ENCODE measurements at regions not wholly inside any gene's neighbourhood (a gene's known extent, or its start where the extent isn't known, plus 50 kb on each side); places are given as distances from the start of the nearest gene placed in this dataset.

GRCh38 chr21:36532769-36533467 is 53.0 kb upstream of the CLDN14 start:
- peaks cover 0 to 27% (median 2%) of the 10 kb centered on the region in 9 donors for H3K27me3 ChIP-seq
- H3K4me1 ChIP-seq: no peaks in the 10 kb centered on the region
- TF ChIP-seq POLR2A (IDR thresholded peaks at IDR 0.05): no peak
- TF ChIP-seq CTCF (IDR thresholded peaks at IDR 0.05): no peak
- ATAC-seq (no peak), DNase-seq (no peak)
- intact Hi-C loops (cut with DNase I): no loop called here
- H3K27ac ChIP-seq: no peak overlapping the region
- no peaks in the 10 kb centered on the region for H3K9me3 ChIP-seq
- 90 to 92% (median 91%) methylated on average over 15 of the region's 15 CpGs for WGBS, 4 donors
- no peak overlapping the region for H3K4me3 ChIP-seq
- H3K36me3 ChIP-seq: no peaks in the 10 kb centered on the region

GRCh38 chr21:36533468-36533848 is 53.5 kb upstream of the CLDN14 start:
- Histone ChIP-seq H3K27ac (no peak overlapping the region), H3K9me3 (no peaks in the 10 kb centered on the region), H3K27me3 (peaks cover 0 to 23% (median 2%) of the 10 kb centered on the region in 9 donors), H3K4me1 (no peaks in the 10 kb centered on the region), H3K4me3 (no peak overlapping the region), H3K36me3 (no peaks in the 10 kb centered on the region)
- ATAC-seq: no peak
- 81 to 85% (median 83%) methylated on average over 6 of the region's 6 CpGs for WGBS, 4 donors
- intact Hi-C loops (cut with DNase I): no loop called here
- DNase-seq: no peak
- TF ChIP-seq POLR2A (IDR thresholded peaks at IDR 0.05): no peak
- TF ChIP-seq CTCF (IDR thresholded peaks at IDR 0.05): no peak

GRCh38 chr21:36534656-36535055 is 54.7 kb upstream of the CLDN14 start:
- Histone ChIP-seq H3K4me1 (no peaks in the 10 kb centered on the region), H3K36me3 (no peaks in the 10 kb centered on the region), H3K4me3 (no peak overlapping the region), H3K9me3 (no peaks in the 10 kb centered on the region), H3K27ac (no peak overlapping the region), H3K27me3 (peaks cover 0 to 16% (median 2%) of the 10 kb centered on the region in 9 donors)
- DNase-seq: no peak
- 58 to 60% (median 59%) methylated on average over 3 of the region's 3 CpGs for WGBS, 4 donors
- intact Hi-C loops (cut with DNase I): no loop called here
- no peak for ATAC-seq
- TF ChIP-seq CTCF (IDR thresholded peaks at IDR 0.05): no peak
- no peak for TF ChIP-seq POLR2A (IDR thresholded peaks at IDR 0.05)

GRCh38 chr21:36535618-36536241 is 55.8 kb upstream of the CLDN14 start:
- no peak for TF ChIP-seq CTCF (IDR thresholded peaks at IDR 0.05)
- TF ChIP-seq POLR2A (IDR thresholded peaks at IDR 0.05): no peak
- intact Hi-C loops (cut with DNase I): no loop called here
- Histone ChIP-seq H3K4me3 (no peak overlapping the region), H3K27me3 (peaks cover 0 to 17% (median under 1%) of the 10 kb centered on the region in 9 donors), H3K9me3 (no peaks in the 10 kb centered on the region), H3K4me1 (no peaks in the 10 kb centered on the region), H3K36me3 (no peaks in the 10 kb centered on the region), H3K27ac (no peak overlapping the region)
- ATAC-seq (no peak), DNase-seq (no peak)
- WGBS, 4 donors: 38 to 54% (median 48%) methylated on average over 6 of the region's 6 CpGs
